GM03348 (cell line): ENCODE measurements at regions not wholly inside any gene's neighbourhood (a gene's known extent, or its start where the extent isn't known, plus 50 kb on each side); places are given as distances from the start of the nearest gene placed in this dataset.
"Not testable (repeated sequence)": the region's sequence is repeated elsewhere in the genome, so short reads cannot be mapped to it uniquely, and the experiment has no call there.

Source experiments
- DNase-seq: peaks from one replicate; pipeline ENCODE4 v3.0.0; 2012; ENCODE audit warnings: low spot score

DNA sequence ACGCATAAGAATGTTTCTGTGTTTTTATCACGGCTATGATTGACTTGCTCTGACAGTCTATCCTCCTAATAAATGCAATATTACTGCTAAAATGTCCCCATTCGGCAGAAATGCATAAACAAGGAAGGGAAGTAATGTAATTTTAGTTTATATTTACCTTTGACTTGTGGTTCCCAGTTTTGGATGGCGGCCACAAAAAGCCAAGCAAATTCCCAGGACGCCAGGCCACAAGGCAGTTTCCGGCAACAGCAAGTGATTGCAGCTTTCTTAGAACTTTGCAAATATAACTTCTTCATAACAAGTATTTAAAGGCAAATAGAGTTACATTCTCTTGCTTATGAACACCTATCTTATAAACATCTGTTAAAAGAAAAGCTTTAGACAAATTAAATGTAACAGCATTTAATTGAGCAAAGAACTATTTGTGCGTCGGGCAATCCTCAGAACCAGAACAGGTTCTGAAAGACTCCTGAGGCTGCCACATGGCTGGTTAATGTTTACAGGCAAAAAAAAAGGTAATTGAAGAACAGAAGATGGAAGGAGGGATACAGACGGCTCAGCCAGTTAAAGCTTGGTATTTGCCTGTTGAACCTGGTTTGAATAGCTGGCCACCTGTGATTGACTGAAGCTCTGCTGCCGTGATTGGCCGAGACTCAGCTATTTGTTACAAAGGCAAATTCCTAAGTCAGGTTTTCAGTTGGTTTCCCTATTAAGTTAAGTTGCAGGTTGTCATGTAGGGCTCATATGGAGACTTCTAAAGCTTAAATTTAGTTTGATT lies 80.8 kb downstream of the C21orf91 start:
- no peak for DNase-seq

- no peak for DNase-seq
These were observed 83.1 kb downstream of the C21orf91 start for GRCh38 chr21:17736072-17736471.

- DNase-seq: no peak
These were observed 85.9 kb downstream of the C21orf91 start for GRCh38 chr21:17733209-17733608.

DNA sequence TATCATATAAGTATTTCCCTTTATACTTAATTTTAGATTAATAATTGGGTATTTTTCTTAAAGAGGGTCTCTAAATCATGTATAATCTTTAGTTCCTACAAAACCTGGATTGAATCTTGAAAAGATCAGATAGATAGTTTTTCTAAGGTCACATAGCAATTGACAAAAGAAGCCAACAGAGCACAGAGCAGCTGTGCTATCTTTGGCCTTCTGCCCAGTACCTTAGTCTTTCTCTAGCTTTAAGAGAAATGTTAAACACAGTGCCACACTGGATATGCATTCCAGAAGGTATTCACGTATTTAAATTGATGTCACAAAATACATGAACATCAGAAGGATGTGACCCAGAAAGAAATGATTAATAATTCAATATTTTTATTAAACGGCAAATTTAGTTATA lies 86.8 kb downstream of the C21orf91 start:
- no peak for DNase-seq

DNA sequence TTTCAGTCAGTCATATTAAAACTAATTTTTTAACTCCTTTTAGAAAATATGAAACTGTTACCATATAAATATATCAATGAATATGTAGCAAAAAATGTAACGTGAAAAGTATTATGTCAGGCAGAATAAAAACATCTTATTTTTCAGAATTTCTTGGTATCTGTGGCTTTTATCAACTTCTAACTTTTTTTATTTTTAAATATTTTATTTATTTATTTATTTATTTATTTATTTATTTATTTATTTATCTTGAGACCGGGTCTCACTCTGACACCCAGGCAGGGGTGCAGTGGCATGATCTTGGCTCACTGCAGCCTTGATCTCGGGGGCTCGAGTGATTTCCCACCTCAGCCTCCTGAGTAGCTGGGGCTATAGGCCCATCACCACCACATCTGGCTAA lies 87.6 kb downstream of the C21orf91 start:
- DNase-seq: no peak

- peak; percentile 28 for DNase-seq
These were observed 88.4 kb downstream of the C21orf91 start for GRCh38 chr21:17730782-17731181.

GRCh38 chr21:17729455-17729854 lies 89.7 kb downstream of the C21orf91 start:
- DNase-seq: no peak

- DNase-seq: no peak
These were observed 91.8 kb downstream of the C21orf91 start for GRCh38 chr21:17727361-17727760.

DNA sequence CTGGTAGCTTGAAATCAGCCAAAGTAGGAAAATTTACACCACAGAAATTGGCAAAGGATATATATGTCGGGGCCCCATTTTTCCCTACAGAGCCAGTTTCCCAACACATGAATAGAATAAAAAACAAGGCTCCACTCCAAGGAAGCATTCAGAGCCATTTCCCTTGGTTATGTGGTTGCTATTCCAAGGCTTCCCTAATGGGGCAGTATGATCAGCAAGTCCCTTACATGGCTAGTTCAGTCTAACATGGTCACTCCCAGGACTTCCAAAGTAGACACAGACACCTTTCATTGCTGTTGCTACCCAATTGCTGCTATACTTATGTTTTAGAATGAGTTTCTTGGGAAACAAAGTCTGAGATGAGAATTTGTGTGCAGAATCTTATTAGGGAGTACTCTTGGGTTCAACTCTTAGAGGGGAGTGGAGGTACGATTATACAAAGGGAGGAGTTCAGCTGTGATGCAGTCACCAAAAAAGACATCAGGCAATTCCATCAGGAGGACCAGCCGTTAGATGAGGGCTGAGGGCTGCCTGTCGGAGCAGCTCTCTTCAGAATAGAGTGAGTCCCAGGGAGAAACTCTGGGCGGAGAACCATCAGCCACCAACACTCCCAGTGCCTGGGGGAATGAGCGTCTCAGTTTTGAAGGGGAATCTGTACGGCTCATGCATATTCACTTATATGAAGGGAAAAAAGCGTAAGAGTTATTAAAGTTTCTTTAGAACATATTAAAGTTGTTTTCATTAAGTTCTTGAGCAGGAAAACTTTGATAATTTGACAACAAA lies 92.9 kb downstream of the C21orf91 start:
- peak; percentile 17 for DNase-seq

DNA sequence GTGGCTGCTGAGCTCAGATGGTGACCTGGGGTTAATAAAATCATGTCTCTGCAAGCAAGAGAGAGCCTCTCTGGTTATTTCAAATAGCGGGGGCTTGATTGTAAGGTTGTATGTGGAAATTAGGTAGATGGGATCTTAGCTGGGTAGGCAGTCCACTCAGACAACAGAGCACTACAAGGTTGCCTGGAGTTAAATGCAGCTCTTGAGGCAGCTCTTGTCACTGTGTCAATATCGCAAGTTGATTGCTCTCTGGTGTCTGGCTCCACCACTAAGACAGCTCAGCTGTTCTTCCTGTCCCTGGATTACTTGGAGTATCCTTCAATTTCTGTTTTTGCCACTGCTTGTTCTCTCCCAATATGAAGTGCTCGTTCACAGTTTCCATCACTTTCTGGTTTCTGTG lies 93.8 kb downstream of the C21orf91 start:
- DNase-seq: no peak

DNA sequence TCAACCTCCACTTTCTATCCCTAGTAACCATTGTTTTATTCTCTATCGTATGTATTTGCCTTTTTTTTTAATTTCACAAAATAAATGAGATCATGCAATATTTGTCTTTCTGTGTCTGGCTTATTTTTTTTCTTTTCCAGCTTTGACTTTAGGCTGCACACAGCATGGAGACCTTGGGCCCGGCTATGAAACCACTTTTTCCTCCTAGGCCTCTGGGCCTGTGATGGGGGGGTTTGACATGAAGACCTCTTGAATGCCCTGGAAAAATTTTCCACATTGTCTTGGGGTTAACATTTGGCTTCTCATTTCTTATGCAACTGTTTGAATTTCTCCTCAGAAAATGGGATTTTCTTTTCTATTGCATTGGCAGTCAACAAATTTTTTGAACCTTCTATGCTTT lies 100.2 kb upstream of the BTG3 start:
- no peak for DNase-seq

GRCh38 chr21:17711896-17712295 lies 99.2 kb upstream of the BTG3 start:
- peak; percentile 14 for DNase-seq

GRCh38 chr21:17709266-17709611 lies 96.5 kb upstream of the BTG3 start:
- no peak for DNase-seq

DNA sequence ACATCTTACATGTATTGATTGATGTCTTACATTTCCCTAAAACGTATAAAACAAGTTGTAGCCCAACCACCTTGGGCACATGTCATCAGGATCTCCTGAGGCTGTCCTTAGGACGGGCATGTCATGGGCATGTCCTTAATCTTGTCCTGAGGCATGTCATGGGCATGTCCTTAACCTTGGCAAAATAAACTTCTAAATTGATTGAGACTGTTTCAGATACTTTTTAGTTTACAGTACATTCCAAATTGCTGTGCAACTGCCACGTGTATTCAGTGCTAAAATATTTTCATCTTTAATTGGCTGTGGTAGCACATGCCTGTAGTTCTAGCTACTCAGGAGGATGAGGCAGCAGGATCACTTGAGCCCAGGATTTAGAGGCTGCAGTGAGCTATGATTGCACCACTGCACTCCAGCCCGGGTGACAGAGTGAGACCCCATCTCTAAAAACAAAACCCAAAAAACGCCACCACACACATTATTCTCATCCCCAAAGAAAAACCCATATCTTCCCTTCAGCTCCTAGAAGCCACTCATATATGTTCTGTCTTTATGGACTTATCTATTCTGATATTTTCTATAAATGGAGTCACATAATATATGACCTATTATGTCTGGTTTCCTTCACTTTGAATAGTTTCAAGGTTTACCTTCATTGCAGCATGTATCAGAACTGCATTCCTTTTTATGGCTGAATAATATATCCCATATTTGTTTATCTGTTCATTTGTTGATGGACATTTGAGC lies 96.0 kb upstream of the BTG3 start:
- DNase-seq: no peak

- DNase-seq: no peak
These were observed 87.0 kb upstream of the BTG3 start for GRCh38 chr21:17699524-17700189.

- no peak for DNase-seq
These were observed 84.8 kb upstream of the BTG3 start for GRCh38 chr21:17697473-17697872.

DNA sequence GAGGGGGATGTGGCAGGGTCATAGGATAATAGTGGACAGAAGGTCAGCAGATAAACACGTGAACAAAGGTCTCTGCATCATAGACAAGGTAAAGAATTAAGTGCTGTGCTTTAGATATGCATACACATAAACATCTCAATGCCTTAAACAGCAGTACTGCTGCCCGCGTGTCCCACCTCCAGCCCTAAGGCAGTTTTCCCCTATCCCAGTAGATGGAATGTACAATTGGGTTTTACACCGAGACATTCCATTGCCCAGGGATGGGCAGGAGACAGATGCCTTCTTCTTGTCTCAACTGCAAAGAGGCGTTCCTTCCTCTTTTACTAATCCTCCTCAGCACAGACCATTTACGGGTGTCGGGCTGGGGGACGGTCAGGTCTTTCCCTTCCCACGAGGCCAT lies 81.7 kb upstream of the BTG3 start:
- DNase-seq: not testable (repeated sequence)

DNA sequence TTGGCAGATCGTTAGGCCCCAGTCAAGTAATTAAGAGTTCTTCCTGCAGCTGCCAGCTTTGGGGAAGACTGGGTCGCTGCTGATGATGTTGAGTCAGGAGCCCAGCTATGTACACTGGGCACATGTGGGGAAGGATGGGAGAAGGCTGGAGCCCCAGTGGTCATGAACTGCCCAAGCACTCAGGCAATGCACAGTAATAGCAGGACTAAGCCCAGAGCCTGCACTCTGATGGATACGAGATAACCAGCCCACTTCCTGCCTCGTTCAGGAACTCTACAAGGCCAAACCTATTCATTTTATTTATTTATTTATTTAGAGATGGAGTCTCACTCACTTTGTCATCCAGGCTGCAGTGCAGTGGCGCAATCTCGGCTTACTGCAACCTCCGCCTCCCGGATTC lies 81.1 kb upstream of the BTG3 start:
- no peak for DNase-seq

DNA sequence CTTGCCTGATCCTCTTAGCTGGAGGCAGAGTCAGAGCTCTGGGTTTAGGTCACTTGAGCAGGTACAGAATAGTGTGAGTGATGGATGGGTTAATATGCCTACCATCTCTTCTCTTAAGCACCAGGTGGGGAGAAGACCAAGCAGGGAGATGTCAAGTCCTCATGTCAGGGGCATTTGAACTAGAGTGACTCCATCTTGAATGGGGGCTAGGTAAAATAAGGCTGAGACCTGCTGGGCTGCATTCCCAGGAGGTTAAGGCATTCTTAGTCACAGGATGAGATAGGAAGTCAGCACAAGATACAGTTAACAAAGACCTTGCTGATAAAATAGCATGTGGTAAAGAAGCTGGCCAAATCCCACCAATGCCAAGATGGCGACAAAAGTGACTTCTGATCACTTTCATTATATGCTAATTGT lies 77.4 kb upstream of the BTG3 start:
- no peak for DNase-seq

GRCh38 chr21:17688912-17689874 lies 76.5 kb upstream of the BTG3 start:
- no peak for DNase-seq

- no peak for DNase-seq
These were observed 70.2 kb upstream of the BTG3 start for GRCh38 chr21:17682924-17683323.
